ENCODE measurements at regions not wholly inside any gene's neighbourhood (a gene's known extent, or its start where the extent isn't known, plus 50 kb on each side); places are given as distances from the start of the nearest gene placed in this dataset.

DNA sequence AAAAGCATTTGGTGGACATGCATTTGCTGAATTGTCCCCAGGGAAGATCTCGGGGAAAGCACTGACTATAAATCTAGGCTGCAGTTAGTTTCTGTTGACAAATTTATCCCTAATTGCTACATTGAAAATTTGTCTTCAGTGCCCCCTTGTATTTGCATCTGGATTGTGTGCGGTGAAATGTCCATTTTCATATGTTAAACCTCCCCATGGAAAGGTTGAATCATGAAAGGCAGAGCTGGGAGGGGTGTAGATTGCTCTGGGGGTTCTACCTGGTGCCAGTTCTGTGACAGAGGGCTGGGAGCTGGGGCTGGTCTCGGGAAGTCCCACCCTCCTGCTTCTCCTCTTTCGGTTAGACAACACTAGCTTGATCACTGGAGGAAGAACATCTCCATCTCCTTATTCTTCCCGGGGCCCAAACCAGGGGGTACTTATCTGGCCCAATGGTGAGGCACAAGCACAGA is 101.9 kb downstream of the GADD45G start:
- H3K4me1 Mint-ChIP-seq = peaks cover 3 to 19% (median 16%) of the 10 kb centered on the region in 3 donors
- H3K4me3 Mint-ChIP-seq = peak overlapping the region in 1 of 8 donors; percentile 59
- no peaks in the 10 kb centered on the region for H3K27me3 Mint-ChIP-seq
- H3K36me3 Mint-ChIP-seq = no peaks in the 10 kb centered on the region
- H3K27ac Mint-ChIP-seq = peak overlapping the region in 1 of 6 donors; percentile 15
- no peak for DNase-seq
- ATAC-seq (ENCODE audit: low read depth in 2 of 2) = no peak
- peaks cover 0 to 2% (median 0%) of the 10 kb centered on the region in 7 donors for H3K9me3 Mint-ChIP-seq

GRCh38 chr9:89710697-89711096 is 105.9 kb downstream of the GADD45G start:
- H3K27ac Mint-ChIP-seq = no peak overlapping the region
- no peak for ATAC-seq (ENCODE audit: low read depth in 2 of 2)

GRCh38 chr9:89711866-89712265 is 107.1 kb downstream of the GADD45G start:
- Mint-ChIP-seq H3K9me3 (peaks cover 0 to 2% (median 0%) of the 10 kb centered on the region in 7 donors), H3K27ac (no peak overlapping the region), H3K4me1 (peaks cover 2 to 26% (median 17%) of the 10 kb centered on the region in 3 donors), H3K36me3 (no peaks in the 10 kb centered on the region), H3K4me3 (no peak overlapping the region), H3K27me3 (no peaks in the 10 kb centered on the region)
- DNase-seq (no peak), ATAC-seq (ENCODE audit: low read depth in 2 of 2) (no peak)

More at GRCh38 chr9:89710697-89711096, 105.9 kb downstream of the GADD45G start:
- no peak for DNase-seq
- Mint-ChIP-seq H3K4me1 (peaks cover 0 to 17% (median 13%) of the 10 kb centered on the region in 3 donors), H3K4me3 (peak overlapping the region in 1 of 8 donors; percentile 18), H3K9me3 (peaks cover 0 to 2% (median 0%) of the 10 kb centered on the region in 7 donors), H3K27me3 (no peaks in the 10 kb centered on the region), H3K36me3 (no peaks in the 10 kb centered on the region)

DNA sequence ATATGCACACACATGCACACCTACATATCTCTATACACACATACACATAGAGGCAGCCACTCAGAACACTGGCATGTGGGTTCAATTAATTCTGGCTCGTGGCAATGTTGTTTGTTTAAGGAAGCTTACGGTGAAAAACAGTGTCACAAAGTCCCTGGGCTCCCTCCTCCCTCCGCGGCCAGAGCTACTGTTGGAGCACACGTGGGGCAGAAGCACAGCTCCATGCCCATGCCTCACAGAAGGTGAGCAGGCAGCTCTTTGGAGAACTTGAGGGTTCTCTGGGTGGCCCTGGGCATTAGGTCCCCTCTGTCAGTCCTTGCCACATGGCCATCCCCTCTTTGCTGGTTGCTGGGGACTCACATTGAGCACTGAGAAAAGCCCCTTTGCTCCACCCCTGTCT is 107.5 kb downstream of the GADD45G start:
- no peaks in the 10 kb centered on the region for H3K36me3 Mint-ChIP-seq
- no peak overlapping the region for H3K4me3 Mint-ChIP-seq
- no peak for ATAC-seq (ENCODE audit: low read depth in 2 of 2)
- peaks cover 6 to 27% (median 16%) of the 10 kb centered on the region in 3 donors for H3K4me1 Mint-ChIP-seq
- peaks cover 0 to 2% (median 0%) of the 10 kb centered on the region in 7 donors for H3K9me3 Mint-ChIP-seq
- DNase-seq = no peak
- H3K27ac Mint-ChIP-seq = no peak overlapping the region
- H3K27me3 Mint-ChIP-seq = no peaks in the 10 kb centered on the region

- Mint-ChIP-seq H3K27ac (no peak overlapping the region), H3K4me1 (peaks cover 6 to 27% (median 11%) of the 10 kb centered on the region in 3 donors), H3K36me3 (no peaks in the 10 kb centered on the region), H3K9me3 (peaks cover 0 to 1% (median 0%) of the 10 kb centered on the region in 7 donors), H3K27me3 (no peaks in the 10 kb centered on the region), H3K4me3 (no peak overlapping the region)
- DNase-seq (no peak), ATAC-seq (ENCODE audit: low read depth in 2 of 2) (no peak)
These were observed 109.5 kb downstream of the GADD45G start for GRCh38 chr9:89714321-89714720.

DNA sequence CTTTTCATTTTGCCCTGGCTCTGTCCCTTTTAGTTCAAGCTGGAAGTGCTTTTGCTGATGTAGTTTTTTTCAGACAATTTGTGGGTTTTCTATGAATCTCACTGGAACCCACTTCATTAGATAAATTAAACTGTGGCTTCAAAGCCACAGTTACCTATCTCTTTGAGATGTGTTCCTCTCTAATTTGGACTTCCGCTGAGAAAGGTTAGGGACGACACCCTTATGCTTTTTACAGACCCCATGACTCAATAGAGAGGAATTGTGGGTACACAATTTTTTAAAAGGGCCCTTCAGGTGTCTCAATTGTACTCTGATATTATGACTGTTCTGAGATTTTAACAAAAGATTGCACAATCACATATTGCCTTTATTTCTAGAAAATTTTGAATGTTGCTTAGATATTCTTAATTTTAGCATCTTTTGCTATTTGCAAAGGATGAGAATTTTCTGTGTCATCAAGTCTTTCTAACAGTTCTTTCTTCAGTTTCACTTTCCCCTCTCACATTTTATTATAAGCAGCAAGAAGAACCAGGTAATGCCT is 110.6 kb downstream of the GADD45G start:
- Mint-ChIP-seq H3K9me3 (no peaks in the 10 kb centered on the region), H3K36me3 (no peaks in the 10 kb centered on the region), H3K27me3 (no peaks in the 10 kb centered on the region), H3K4me3 (no peak overlapping the region), H3K4me1 (peaks cover 6 to 24% (median 11%) of the 10 kb centered on the region in 3 donors), H3K27ac (no peak overlapping the region)
- DNase-seq = no peak
- ATAC-seq (ENCODE audit: low read depth in 2 of 2) = no peak

DNA sequence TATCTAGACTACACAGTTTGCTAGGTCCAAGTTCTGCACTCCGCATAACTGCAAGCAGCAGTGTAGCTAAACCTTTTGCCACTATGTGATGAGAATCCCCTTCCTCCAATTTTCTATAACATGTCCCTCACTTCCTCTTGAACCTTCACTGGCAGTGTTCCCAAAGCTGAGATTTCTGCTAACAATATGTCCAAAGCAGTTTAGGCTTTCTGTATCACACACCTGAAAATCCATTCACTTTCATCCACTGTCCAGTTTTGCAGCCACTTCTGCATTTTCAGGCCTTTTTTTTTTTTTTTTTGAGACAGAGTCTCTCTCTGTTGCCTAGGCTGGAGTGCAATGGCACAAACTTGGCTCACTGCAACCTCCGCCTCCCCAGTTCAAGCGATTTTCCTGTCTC is 111.1 kb downstream of the GADD45G start:
- Mint-ChIP-seq H3K36me3 (no peaks in the 10 kb centered on the region), H3K27me3 (no peaks in the 10 kb centered on the region), H3K9me3 (no peaks in the 10 kb centered on the region), H3K27ac (no peak overlapping the region), H3K4me1 (peaks cover 6 to 19% (median 11%) of the 10 kb centered on the region in 3 donors), H3K4me3 (no peak overlapping the region)
- ATAC-seq (ENCODE audit: low read depth in 2 of 2) (no peak), DNase-seq (no peak)

- H3K27ac Mint-ChIP-seq = no peak overlapping the region
- no peak overlapping the region for H3K4me3 Mint-ChIP-seq
- no peaks in the 10 kb centered on the region for H3K27me3 Mint-ChIP-seq
- no peaks in the 10 kb centered on the region for H3K36me3 Mint-ChIP-seq
- no peaks in the 10 kb centered on the region for H3K9me3 Mint-ChIP-seq
- peak; percentile 55 to 73 for ATAC-seq (ENCODE audit: low read depth in 2 of 2)
- H3K4me1 Mint-ChIP-seq = peaks cover 6 to 16% (median 11%) of the 10 kb centered on the region in 3 donors
- no peak for DNase-seq
These were observed 111.7 kb downstream of the GADD45G start for GRCh38 chr9:89716559-89716958.

GRCh38 chr9:89718176-89718575 is 113.4 kb downstream of the GADD45G start:
- DNase-seq (no peak), ATAC-seq (ENCODE audit: low read depth in 2 of 2) (no peak)
- Mint-ChIP-seq H3K9me3 (no peaks in the 10 kb centered on the region), H3K4me3 (no peak overlapping the region), H3K4me1 (peaks cover 6 to 16% (median 11%) of the 10 kb centered on the region in 3 donors), H3K27ac (peak overlapping the region in 1 of 6 donors; percentile 57), H3K27me3 (no peaks in the 10 kb centered on the region), H3K36me3 (no peaks in the 10 kb centered on the region)

- Mint-ChIP-seq H3K4me1 (peaks cover 6 to 16% (median 11%) of the 10 kb centered on the region in 3 donors), H3K4me3 (no peak overlapping the region), H3K27me3 (no peaks in the 10 kb centered on the region), H3K36me3 (no peaks in the 10 kb centered on the region), H3K9me3 (no peaks in the 10 kb centered on the region), H3K27ac (peak overlapping the region in 2 of 6 donors; percentile 57 to 65)
- DNase-seq = no peak
- no peak for ATAC-seq (ENCODE audit: low read depth in 2 of 2)
These were observed 113.8 kb downstream of the GADD45G start for GRCh38 chr9:89718651-89719050.

- no peak overlapping the region for H3K27ac Mint-ChIP-seq
- ATAC-seq (ENCODE audit: low read depth in 2 of 2) = no peak
- H3K9me3 Mint-ChIP-seq = no peaks in the 10 kb centered on the region
- no peaks in the 10 kb centered on the region for H3K36me3 Mint-ChIP-seq
- peaks cover 6 to 16% (median 11%) of the 10 kb centered on the region in 3 donors for H3K4me1 Mint-ChIP-seq
- H3K27me3 Mint-ChIP-seq = no peaks in the 10 kb centered on the region
- no peak for DNase-seq
- H3K4me3 Mint-ChIP-seq = no peak overlapping the region
These were observed 114.4 kb downstream of the GADD45G start for GRCh38 chr9:89719202-89719601.

DNA sequence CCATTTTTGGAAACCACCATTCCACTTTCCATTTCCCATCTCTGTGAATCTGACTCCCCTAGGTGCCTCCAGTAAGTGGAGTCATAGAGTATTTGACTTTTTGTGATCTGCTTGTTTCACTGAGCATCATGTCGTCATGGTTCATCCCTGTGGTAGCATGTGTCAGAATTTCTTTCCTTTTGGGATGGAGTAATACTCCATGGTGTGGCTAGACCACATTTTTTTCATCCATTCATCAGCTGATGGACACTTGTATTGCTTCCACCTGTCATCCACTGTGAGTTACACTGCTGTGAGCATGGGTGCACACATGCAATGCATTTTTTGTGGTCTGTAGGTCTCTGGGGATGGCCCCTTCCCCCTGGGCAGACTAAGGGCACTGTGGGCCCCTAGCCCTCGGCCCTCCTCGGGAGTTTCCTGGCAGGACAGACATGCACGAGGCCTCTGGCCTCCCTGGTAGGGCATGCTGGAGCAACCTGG is 115.9 kb downstream of the GADD45G start:
- no peak overlapping the region for H3K4me3 Mint-ChIP-seq
- no peaks in the 10 kb centered on the region for H3K27me3 Mint-ChIP-seq
- no peak for DNase-seq
- H3K9me3 Mint-ChIP-seq = no peaks in the 10 kb centered on the region
- no peaks in the 10 kb centered on the region for H3K36me3 Mint-ChIP-seq
- H3K27ac Mint-ChIP-seq = no peak overlapping the region
- ATAC-seq (ENCODE audit: low read depth in 2 of 2) = no peak
- peaks cover 6 to 13% (median 10%) of the 10 kb centered on the region in 3 donors for H3K4me1 Mint-ChIP-seq

GRCh38 chr9:89721176-89721700 is 116.4 kb downstream of the GADD45G start:
- no peak for DNase-seq

DNA sequence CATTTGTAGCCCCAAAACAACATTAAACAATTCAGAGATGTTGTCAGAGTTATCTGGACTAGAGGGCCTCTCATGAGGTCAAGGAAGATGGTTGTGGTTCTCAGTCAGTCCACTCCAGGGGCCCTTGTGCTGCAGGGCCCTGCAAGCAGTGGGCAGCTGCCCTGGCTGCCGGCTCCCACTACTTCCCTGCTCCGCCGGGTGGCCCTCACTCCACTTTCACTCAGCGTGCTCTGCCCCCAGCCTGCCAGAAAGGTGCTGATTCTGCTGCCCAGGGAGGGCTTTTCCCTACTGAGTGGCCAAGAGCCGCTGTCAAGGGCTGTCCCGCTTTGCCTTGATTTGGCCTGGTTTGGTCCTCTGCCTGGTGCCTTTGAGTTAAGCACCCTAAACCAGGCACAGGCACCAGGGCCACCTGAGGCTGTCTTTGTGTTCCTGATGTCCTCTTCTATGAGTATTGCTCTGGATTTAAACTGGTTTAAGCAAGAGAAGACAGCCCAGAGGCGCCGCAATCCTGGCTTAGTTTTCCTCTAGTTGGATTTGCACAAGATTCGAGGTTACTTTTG is 117.2 kb downstream of the GADD45G start:
- ATAC-seq (ENCODE audit: low read depth in 2 of 2) (no peak), DNase-seq (no peak)
- peak overlapping the region in 1 of 6 donors; percentile 21 for H3K27ac Mint-ChIP-seq
- H3K9me3 Mint-ChIP-seq = no peaks in the 10 kb centered on the region
- H3K4me3 Mint-ChIP-seq = no peak overlapping the region
- H3K4me1 Mint-ChIP-seq = peaks cover under 1 to 3% (median 1%) of the 10 kb centered on the region in 3 donors
- H3K36me3 Mint-ChIP-seq = no peaks in the 10 kb centered on the region
- peaks cover 0 to 2% (median 0%) of the 10 kb centered on the region in 3 donors for H3K27me3 Mint-ChIP-seq

More at GRCh38 chr9:89721176-89721700, 116.4 kb downstream of the GADD45G start:
- H3K4me1 Mint-ChIP-seq = peaks cover 6 to 9% (median 6%) of the 10 kb centered on the region in 3 donors
- H3K9me3 Mint-ChIP-seq = no peaks in the 10 kb centered on the region
- no peak overlapping the region for H3K4me3 Mint-ChIP-seq
- no peak for ATAC-seq (ENCODE audit: low read depth in 2 of 2)
- H3K27ac Mint-ChIP-seq = no peak overlapping the region
- no peaks in the 10 kb centered on the region for H3K27me3 Mint-ChIP-seq
- no peaks in the 10 kb centered on the region for H3K36me3 Mint-ChIP-seq
